Mesenchymal stem cell (in vitro differentiated cells and primary cell): ENCODE measurements at regions not wholly inside any gene's neighbourhood (a gene's known extent, or its start where the extent isn't known, plus 50 kb on each side); places are given as distances from the start of the nearest gene placed in this dataset.

Source experiments
- DNase-seq: peaks from one replicate; pipeline ENCODE4 v3.0.0-alpha.2; 2013
- H2AFZ ChIP-seq: one replicate; pipeline ENCODE4 v1.6.1; 2013; ENCODE audit warnings: low read depth, mild to moderate bottlenecking, control low read depth, inconsistent platforms, low read length, moderate library complexity
- H2AK5ac ChIP-seq: 2 replicates; pipeline ENCODE4 v1.6.1; 2013; ENCODE audit warnings: low read length, moderate library complexity, mild to moderate bottlenecking, inconsistent platforms; ENCODE audit not compliant: severe bottlenecking
- H2BK120ac ChIP-seq: one replicate; pipeline ENCODE4 v1.6.1; 2013; ENCODE audit warnings: low read depth, mild to moderate bottlenecking, inconsistent platforms, low read length, moderate library complexity
- H2BK12ac ChIP-seq, 2 experiments: one replicate each; pipeline ENCODE4 v1.6.1; 2013; ENCODE audit warnings: inconsistent platforms in 2 of 2, low read length in 2 of 2, mild to moderate bottlenecking in 2 of 2, moderate library complexity in 2 of 2, control low read depth in 1 of 2
- H2BK15ac ChIP-seq: one replicate; pipeline ENCODE4 v1.6.1; 2013; ENCODE audit warnings: mild to moderate bottlenecking, low read depth, inconsistent platforms; ENCODE audit not compliant: poor library complexity, severe bottlenecking
- H2BK5ac ChIP-seq: 2 replicates; pipeline ENCODE4 v1.6.1; 2013; ENCODE audit warnings: low read depth, mild to moderate bottlenecking, low read length, control low read depth, inconsistent platforms; ENCODE audit not compliant: poor library complexity, severe bottlenecking
- H3K14ac ChIP-seq, 2 experiments: one replicate each; pipeline ENCODE4 v1.6.1; 2013; ENCODE audit warnings: inconsistent platforms in 2 of 2, low read length in 2 of 2, control low read depth in 1 of 2, mild to moderate bottlenecking in 1 of 2, moderate library complexity in 1 of 2
- H3K18ac ChIP-seq, 2 experiments: one replicate each; pipeline ENCODE4 v1.6.1; 2013; ENCODE audit warnings: inconsistent platforms in 2 of 2, low read length in 2 of 2, control low read depth in 1 of 2, low read depth in 1 of 2, mild to moderate bottlenecking in 1 of 2
- H3K23ac ChIP-seq, 2 experiments: one replicate each; pipeline ENCODE4 v1.6.1; 2013; ENCODE audit warnings: inconsistent platforms in 2 of 2, low read length in 2 of 2, mild to moderate bottlenecking in 2 of 2, moderate library complexity in 2 of 2, control low read depth in 1 of 2
- H3K27ac ChIP-seq: 2 replicates; pipeline ENCODE4 v1.5.1; 2013; ENCODE audit warnings: mild to moderate bottlenecking, moderate library complexity, low read length, control low read depth, inconsistent platforms; ENCODE audit not compliant: poor library complexity, severe bottlenecking
- H3K27me3 ChIP-seq, 2 experiments: 2 replicates each; pipeline versions ENCODE4 v1.6.1 to v1.7.0; 2013; ENCODE audit warnings: low read length in 2 of 2, mild to moderate bottlenecking in 2 of 2, moderate library complexity in 2 of 2, control low read depth in 1 of 2, inconsistent platforms in 1 of 2; ENCODE audit not compliant: control insufficient read depth in 1 of 2, insufficient read depth in 1 of 2
- H3K36me3 ChIP-seq, 2 experiments: 2 replicates each; pipeline versions ENCODE4 v1.6.1 to v1.7.0; 2013; ENCODE audit warnings: low read length in 2 of 2, control low read depth in 1 of 2, inconsistent platforms in 1 of 2, low read depth in 1 of 2, mild to moderate bottlenecking in 1 of 2; ENCODE audit not compliant: insufficient read depth in 2 of 2, control insufficient read depth in 1 of 2
- H3K4ac ChIP-seq, 2 experiments: one replicate each; pipeline ENCODE4 v1.6.1; 2013; ENCODE audit warnings: inconsistent platforms in 2 of 2, low read length in 2 of 2, mild to moderate bottlenecking in 2 of 2, moderate library complexity in 2 of 2, control low read depth in 1 of 2, low read depth in 1 of 2
- H3K4me1 ChIP-seq: 2 replicates; pipeline ENCODE4 v1.6.1; 2013; ENCODE audit warnings: low read depth, low read length, control low read depth; ENCODE audit not compliant: control insufficient read depth, insufficient read depth
- H3K4me2 ChIP-seq: 2 replicates; pipeline ENCODE4 v1.6.1; 2013; ENCODE audit warnings: low read length, mild to moderate bottlenecking, inconsistent platforms; ENCODE audit not compliant: poor library complexity, severe bottlenecking
- H3K4me3 ChIP-seq, 2 experiments: 2 replicates each; pipeline versions ENCODE4 v1.5.1 to v1.7.0; 2013; ENCODE audit warnings: low read length in 2 of 2, mild to moderate bottlenecking in 2 of 2, control low read depth in 1 of 2, low read depth in 1 of 2; ENCODE audit not compliant: insufficient read depth in 1 of 2
- H3K79me1 ChIP-seq: replicated peaks from 2 replicates; pipeline ENCODE4 v1.6.1; 2013; ENCODE audit warnings: mild to moderate bottlenecking, control low read depth, low read length, inconsistent platforms; ENCODE audit not compliant: poor library complexity, severe bottlenecking
- H3K9ac ChIP-seq: 2 replicates; pipeline ENCODE4 v1.7.0; 2013; ENCODE audit warnings: mild to moderate bottlenecking, low read length, moderate library complexity
- H3K9me3 ChIP-seq: 2 replicates; pipeline ENCODE4 v1.7.0; 2013; ENCODE audit warnings: mild to moderate bottlenecking, low read length; ENCODE audit not compliant: control insufficient read depth
- H4K8ac ChIP-seq: one replicate; pipeline ENCODE4 v1.6.1; 2013; ENCODE audit warnings: inconsistent platforms, mild to moderate bottlenecking, low read length, moderate library complexity
- H4K91ac ChIP-seq: one replicate; pipeline ENCODE4 v1.6.1; 2013; ENCODE audit warnings: mild to moderate bottlenecking, low read length, inconsistent platforms
- WGBS: methylation state at CpG from one replicate; pipeline ENCODE4 v1.1.7; 2013; ENCODE audit warnings: mixed read lengths; 5-methylcytosine and 5-hydroxymethylcytosine counted together

DNA sequence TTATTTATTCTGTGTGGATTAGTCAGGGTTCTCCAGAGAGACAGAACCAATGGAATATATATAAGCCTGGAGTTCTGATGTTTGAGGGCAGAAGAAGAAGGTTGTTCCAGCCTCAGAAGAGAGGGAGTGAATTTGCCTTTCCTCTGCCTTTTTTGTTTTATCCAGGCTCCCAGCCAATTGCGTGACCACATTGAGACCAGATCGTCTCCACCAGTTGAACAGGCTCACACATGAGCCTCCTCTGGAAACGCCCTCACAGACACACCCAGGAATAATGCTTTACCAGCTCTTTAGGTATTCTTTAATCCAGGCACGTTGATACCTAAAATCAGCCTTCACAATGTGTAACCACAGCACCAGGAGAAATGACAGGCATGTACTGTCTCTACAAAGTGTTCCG is 923.1 kb downstream of the TBL1XR1 start:
- no peak overlapping the region for H3K4me3 ChIP-seq
- no peak overlapping the region for H3K18ac ChIP-seq
- H2BK120ac ChIP-seq = no peak overlapping the region
- H3K23ac ChIP-seq = no peak overlapping the region
- no peaks in the 10 kb centered on the region for H3K36me3 ChIP-seq
- no peak overlapping the region for H4K91ac ChIP-seq
- peaks cover 5% of the 10 kb centered on the region for H3K9me3 ChIP-seq
- H2BK5ac ChIP-seq = no peak overlapping the region
- H3K27ac ChIP-seq = no peak overlapping the region
- no peak overlapping the region for H3K9ac ChIP-seq
- H3K4me1 ChIP-seq = no peaks in the 10 kb centered on the region
- no peak overlapping the region for H2BK15ac ChIP-seq
- H3K79me1 ChIP-seq = no peaks in the 10 kb centered on the region
- H3K4me2 ChIP-seq = no peak overlapping the region
- no peak for DNase-seq
- H2AFZ ChIP-seq = no peak overlapping the region
- WGBS = 84% methylated on average over 5 of the region's 5 CpGs
- H2AK5ac ChIP-seq = no peak overlapping the region
- no peak overlapping the region for H2BK12ac ChIP-seq
- H4K8ac ChIP-seq = no peak overlapping the region
- no peak overlapping the region for H3K14ac ChIP-seq
- H3K27me3 ChIP-seq = no peaks in the 10 kb centered on the region
- H3K4ac ChIP-seq = no peak overlapping the region

- no peak overlapping the region for H2AK5ac ChIP-seq
- WGBS = 91% methylated on average over 8 of the region's 8 CpGs
- H3K4me2 ChIP-seq = no peak overlapping the region
- no peak overlapping the region for H3K27ac ChIP-seq
- H3K23ac ChIP-seq = no peak overlapping the region
- H3K4me1 ChIP-seq = no peaks in the 10 kb centered on the region
- no peak overlapping the region for H3K4ac ChIP-seq
- H2BK15ac ChIP-seq = no peak overlapping the region
- H4K8ac ChIP-seq = no peak overlapping the region
- no peak overlapping the region for H4K91ac ChIP-seq
- H3K9ac ChIP-seq = no peak overlapping the region
- no peak overlapping the region for H3K14ac ChIP-seq
- H3K27me3 ChIP-seq = no peaks in the 10 kb centered on the region
- no peaks in the 10 kb centered on the region for H3K36me3 ChIP-seq
- H2BK5ac ChIP-seq = no peak overlapping the region
- no peak overlapping the region for H3K18ac ChIP-seq
- H3K9me3 ChIP-seq = peaks cover 25% of the 10 kb centered on the region
- no peak for DNase-seq
- no peak overlapping the region for H2BK12ac ChIP-seq
- H3K79me1 ChIP-seq = no peaks in the 10 kb centered on the region
- no peak overlapping the region for H3K4me3 ChIP-seq
- no peak overlapping the region for H2AFZ ChIP-seq
- no peak overlapping the region for H2BK120ac ChIP-seq
Observed at GRCh38 chr3:176262071-176262470, 935.2 kb downstream of the TBL1XR1 start.

- Histone ChIP-seq H2AFZ (no peak overlapping the region), H3K79me1 (no peaks in the 10 kb centered on the region), H2BK120ac (no peak overlapping the region), H3K4me1 (no peaks in the 10 kb centered on the region), H3K36me3 (no peaks in the 10 kb centered on the region), H4K91ac (no peak overlapping the region), H3K4ac (no peak overlapping the region), H3K4me3 (no peak overlapping the region), H2BK15ac (no peak overlapping the region), H2BK5ac (no peak overlapping the region), H3K4me2 (no peak overlapping the region), H2BK12ac (no peak overlapping the region), H3K18ac (no peak overlapping the region), H3K14ac (no peak overlapping the region), H2AK5ac (no peak overlapping the region), H4K8ac (no peak overlapping the region), H3K9me3 (no peaks in the 10 kb centered on the region), H3K27me3 (no peaks in the 10 kb centered on the region), H3K9ac (no peak overlapping the region), H3K27ac (no peak overlapping the region), H3K23ac (no peak overlapping the region)
- WGBS = 91% methylated on average over 3 of the region's 3 CpGs
- DNase-seq = no peak
Observed at GRCh38 chr3:176247191-176247590, 950.1 kb downstream of the TBL1XR1 start.

GRCh38 chr3:176219970-176220369 is 977.3 kb downstream of the TBL1XR1 start:
- peaks cover 8% of the 10 kb centered on the region for H3K9me3 ChIP-seq

More at GRCh38 chr3:176219970-176220369, 977.3 kb downstream of the TBL1XR1 start:
- H3K18ac ChIP-seq = no peak overlapping the region
- H3K4me1 ChIP-seq = no peaks in the 10 kb centered on the region
- no peak for DNase-seq
- no peaks in the 10 kb centered on the region for H3K27me3 ChIP-seq
- no peak overlapping the region for H2BK5ac ChIP-seq
- no peaks in the 10 kb centered on the region for H3K79me1 ChIP-seq
- H2BK15ac ChIP-seq = no peak overlapping the region
- no peak overlapping the region for H4K91ac ChIP-seq
- H2BK12ac ChIP-seq = no peak overlapping the region
- no peak overlapping the region for H2BK120ac ChIP-seq
- H3K23ac ChIP-seq = no peak overlapping the region
- H3K36me3 ChIP-seq = no peaks in the 10 kb centered on the region
- H3K9ac ChIP-seq = no peak overlapping the region
- no peak overlapping the region for H3K27ac ChIP-seq
- no peak overlapping the region for H3K4me2 ChIP-seq
- H3K4ac ChIP-seq = no peak overlapping the region
- H2AK5ac ChIP-seq = no peak overlapping the region
- H4K8ac ChIP-seq = no peak overlapping the region
- WGBS = 75% methylated on average over 2 of the region's 4 CpGs
- H2AFZ ChIP-seq = no peak overlapping the region
- no peak overlapping the region for H3K4me3 ChIP-seq
- H3K14ac ChIP-seq = no peak overlapping the region
